Endothelial cell of umbilical vein (primary cell): ENCODE measurements at regions not wholly inside any gene's neighbourhood (a gene's known extent, or its start where the extent isn't known, plus 50 kb on each side); places are given as distances from the start of the nearest gene placed in this dataset.

Source experiments
- EZH2 ChIP-seq: IDR thresholded peaks from 2 replicates; pipeline ENCODE4 v1.6.1; 2012; ENCODE audit warnings: borderline replicate concordance, low read depth, mild to moderate bottlenecking, moderate library complexity, low read length, inconsistent platforms; ENCODE audit not compliant: severe bottlenecking
- JUN ChIP-seq: IDR thresholded peaks from 2 replicates; pipeline ENCODE4 v1.6.1; 2011; ENCODE audit warnings: borderline replicate concordance, low read depth; ENCODE audit not compliant: insufficient read length, insufficient read depth
- MYC ChIP-seq: IDR thresholded peaks from one replicate; pipeline ENCODE4 v1.6.1; 2011; ENCODE audit warnings: mild to moderate bottlenecking, low read depth, low read length
- POLR2A ChIP-seq: IDR thresholded peaks from 2 replicates; pipeline ENCODE4 v1.6.1; 2012; ENCODE audit warnings: low read depth, mild to moderate bottlenecking, control low read depth, low read length
- POLR2AphosphoS5 ChIP-seq: IDR thresholded peaks from 2 replicates; pipeline ENCODE4 v1.6.1; 2012; ENCODE audit warnings: low read depth, mild to moderate bottlenecking, control low read depth, low read length, moderate library complexity; ENCODE audit not compliant: insufficient read depth
- TF ChIP-seq, protein P1 (sequence below), 2 donors: IDR thresholded peaks; 1 replicate in 1 of 2; 2 replicates in 1 of 2; pipeline ENCODE4 v1.5.1; 2011; ENCODE audit warnings: low read length in 2 of 2, mild to moderate bottlenecking in 2 of 2, moderate library complexity in 2 of 2, control low read depth in 1 of 2, inconsistent platforms in 1 of 2, low read depth in 1 of 2; ENCODE audit not compliant: insufficient read depth in 1 of 2; ENCODE audit errors: extremely low read depth in 1 of 2
- TF ChIP-seq, protein P2 (sequence below): IDR thresholded peaks from 2 replicates; pipeline ENCODE4 v1.6.1; 2011; ENCODE audit not compliant: insufficient read depth, insufficient read length

DNA sequence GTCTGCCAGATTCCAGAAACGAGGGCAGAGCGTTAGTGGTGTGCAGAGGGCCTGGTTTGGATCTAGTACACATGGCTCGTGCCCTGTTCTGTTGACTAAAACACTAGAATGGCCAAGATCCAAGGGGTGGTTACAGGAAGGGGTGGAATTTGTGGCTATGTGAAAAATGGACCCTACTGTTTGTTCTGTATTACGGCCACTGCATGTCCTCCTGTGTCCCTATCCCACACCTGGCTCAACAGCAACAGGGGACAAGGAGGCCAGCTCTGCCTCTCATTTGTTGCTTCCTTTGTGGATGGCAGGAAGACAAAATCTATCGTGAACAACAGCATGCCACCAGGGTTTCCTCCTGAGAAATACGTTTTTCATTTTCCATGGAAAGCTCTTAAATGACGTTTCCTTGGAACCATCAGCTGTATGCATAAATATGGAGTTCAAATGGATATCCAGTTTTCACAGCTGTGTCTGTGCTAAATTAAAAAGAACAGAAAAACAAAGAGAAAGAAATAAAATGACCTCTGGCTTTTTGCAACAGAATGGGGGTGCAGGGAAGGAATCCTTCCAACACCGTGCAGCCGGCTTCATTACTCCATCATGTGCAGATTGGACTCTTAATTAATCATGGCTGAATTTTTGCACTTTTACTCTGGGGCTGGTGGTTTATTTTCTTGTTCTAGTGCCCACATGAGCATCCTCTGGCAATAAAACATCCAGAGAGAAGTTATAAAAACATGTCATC is 318.9 kb downstream of the CXCL12 start:
- TF ChIP-seq, protein P1, sequence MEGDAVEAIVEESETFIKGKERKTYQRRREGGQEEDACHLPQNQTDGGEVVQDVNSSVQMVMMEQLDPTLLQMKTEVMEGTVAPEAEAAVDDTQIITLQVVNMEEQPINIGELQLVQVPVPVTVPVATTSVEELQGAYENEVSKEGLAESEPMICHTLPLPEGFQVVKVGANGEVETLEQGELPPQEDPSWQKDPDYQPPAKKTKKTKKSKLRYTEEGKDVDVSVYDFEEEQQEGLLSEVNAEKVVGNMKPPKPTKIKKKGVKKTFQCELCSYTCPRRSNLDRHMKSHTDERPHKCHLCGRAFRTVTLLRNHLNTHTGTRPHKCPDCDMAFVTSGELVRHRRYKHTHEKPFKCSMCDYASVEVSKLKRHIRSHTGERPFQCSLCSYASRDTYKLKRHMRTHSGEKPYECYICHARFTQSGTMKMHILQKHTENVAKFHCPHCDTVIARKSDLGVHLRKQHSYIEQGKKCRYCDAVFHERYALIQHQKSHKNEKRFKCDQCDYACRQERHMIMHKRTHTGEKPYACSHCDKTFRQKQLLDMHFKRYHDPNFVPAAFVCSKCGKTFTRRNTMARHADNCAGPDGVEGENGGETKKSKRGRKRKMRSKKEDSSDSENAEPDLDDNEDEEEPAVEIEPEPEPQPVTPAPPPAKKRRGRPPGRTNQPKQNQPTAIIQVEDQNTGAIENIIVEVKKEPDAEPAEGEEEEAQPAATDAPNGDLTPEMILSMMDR (IDR thresholded peaks at IDR 0.05; ENCODE audit: extremely low read depth in 1 of 2, insufficient read depth in 1 of 2, low read depth in 1 of 2, low read length in 2 of 2) = no peak
- no peak for TF ChIP-seq POLR2A
- TF ChIP-seq MYC = no peak
- no peak for TF ChIP-seq POLR2AphosphoS5
- TF ChIP-seq EZH2 = no peak
- no peak for TF ChIP-seq JUN
- TF ChIP-seq, protein P2, sequence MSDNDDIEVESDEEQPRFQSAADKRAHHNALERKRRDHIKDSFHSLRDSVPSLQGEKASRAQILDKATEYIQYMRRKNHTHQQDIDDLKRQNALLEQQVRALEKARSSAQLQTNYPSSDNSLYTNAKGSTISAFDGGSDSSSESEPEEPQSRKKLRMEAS = no peak
